ENCODE measurements at regions not wholly inside any gene's neighbourhood (a gene's known extent, or its start where the extent isn't known, plus 50 kb on each side); places are given as distances from the start of the nearest gene placed in this dataset.

- TF ChIP-seq EZH2 (IDR thresholded peaks at IDR 0.05; ENCODE audit: insufficient read depth, poor library complexity, severe bottlenecking) (no peak), EZH2phosphoT487 (IDR thresholded peaks at IDR 0.05; ENCODE audit: insufficient read depth, low read depth) (no peak)
Measured at GRCh38 chr12:114976959-114977358, 293.0 kb upstream of the TBX3 start.

Measured in GM23248 (cell line).